ENCODE measurements at regions not wholly inside any gene's neighbourhood (a gene's known extent, or its start where the extent isn't known, plus 50 kb on each side); places are given as distances from the start of the nearest gene placed in this dataset.

- no peaks in the 10 kb centered on the region for H3K36me3 Mint-ChIP-seq
- ChIA-PET POLR2A (ENCODE audit: partially characterized antibody) (no interaction called here), CTCF (ENCODE audit: partially characterized antibody) (no interaction called here)
- no peaks in the 10 kb centered on the region for H3K9me3 ChIP-seq (ENCODE audit: control insufficient read depth in 1 of 2, low read length in 2 of 2)
- intact Hi-C loops (cut with micrococcal nuclease): no loop called here
- H3K4me1 Mint-ChIP-seq: no peaks in the 10 kb centered on the region
- H3K4me3 ChIP-seq (ENCODE audit: low read length in 2 of 2): no peak overlapping the region
- H3K27me3 Mint-ChIP-seq: no peaks in the 10 kb centered on the region
- no peak overlapping the region for H3K27ac Mint-ChIP-seq
- no peak overlapping the region for H3K4me3 Mint-ChIP-seq
- no peaks in the 10 kb centered on the region for H3K36me3 ChIP-seq (ENCODE audit: insufficient read depth, low read length)
- H3K9me3 Mint-ChIP-seq: peaks cover 0 to 11% (median 8%) of the 10 kb centered on the region in 8 donors
- H3K27ac ChIP-seq (ENCODE audit: low read depth, low read length): no peak overlapping the region
- no peaks in the 10 kb centered on the region for H3K4me1 ChIP-seq (ENCODE audit: insufficient read depth, low read length)
- H3K27me3 ChIP-seq (ENCODE audit: insufficient read depth, low read length): no peaks in the 10 kb centered on the region
- DNase-seq: no peak
These were observed 641.0 kb upstream of the EEF2KMT start for GRCh38 chr16:5738586-5738985.

- CTCF ChIA-PET (ENCODE audit: partially characterized antibody): no interaction called here
- DNase-seq: no peak
- H3K27me3 Mint-ChIP-seq: no peaks in the 10 kb centered on the region
- intact Hi-C loops (cut with micrococcal nuclease): no loop called here
- no peak overlapping the region for H3K27ac Mint-ChIP-seq
- no peaks in the 10 kb centered on the region for H3K4me1 Mint-ChIP-seq
- POLR2A ChIA-PET (ENCODE audit: partially characterized antibody): no interaction called here
- no peak overlapping the region for H3K27ac ChIP-seq (ENCODE audit: low read depth, low read length)
- H3K4me1 ChIP-seq (ENCODE audit: insufficient read depth, low read length): no peaks in the 10 kb centered on the region
- no peaks in the 10 kb centered on the region for H3K9me3 ChIP-seq (ENCODE audit: control insufficient read depth in 1 of 2, low read length in 2 of 2)
- H3K36me3 Mint-ChIP-seq: no peaks in the 10 kb centered on the region
- H3K4me3 Mint-ChIP-seq: no peak overlapping the region
- H3K9me3 Mint-ChIP-seq: peaks cover 0 to 14% (median 7%) of the 10 kb centered on the region in 8 donors
- no peak overlapping the region for H3K4me3 ChIP-seq (ENCODE audit: low read length in 2 of 2)
- no peaks in the 10 kb centered on the region for H3K27me3 ChIP-seq (ENCODE audit: insufficient read depth, low read length)
- H3K36me3 ChIP-seq (ENCODE audit: insufficient read depth, low read length): no peaks in the 10 kb centered on the region
These were observed 638.8 kb upstream of the EEF2KMT start for GRCh38 chr16:5736209-5736930.

- Histone ChIP-seq H3K27me3 (ENCODE audit: insufficient read depth, low read length) (no peaks in the 10 kb centered on the region), H3K9me3 (ENCODE audit: control insufficient read depth in 1 of 2, low read length in 2 of 2) (no peaks in the 10 kb centered on the region), H3K36me3 (ENCODE audit: insufficient read depth, low read length) (no peaks in the 10 kb centered on the region), H3K27ac (ENCODE audit: low read depth, low read length) (no peak overlapping the region), H3K4me1 (ENCODE audit: insufficient read depth, low read length) (no peaks in the 10 kb centered on the region), H3K4me3 (ENCODE audit: low read length in 2 of 2) (no peak overlapping the region)
- H3K4me1 Mint-ChIP-seq: no peaks in the 10 kb centered on the region
- H3K27me3 Mint-ChIP-seq: no peaks in the 10 kb centered on the region
- POLR2A ChIA-PET (ENCODE audit: partially characterized antibody): no interaction called here
- CTCF ChIA-PET (ENCODE audit: partially characterized antibody): no interaction called here
- intact Hi-C loops (cut with micrococcal nuclease): no loop called here
- DNase-seq: no peak
- no peak overlapping the region for H3K4me3 Mint-ChIP-seq
- peaks cover 0 to 8% (median 4%) of the 10 kb centered on the region in 8 donors for H3K9me3 Mint-ChIP-seq
- no peak overlapping the region for H3K27ac Mint-ChIP-seq
- no peaks in the 10 kb centered on the region for H3K36me3 Mint-ChIP-seq
These were observed 637.8 kb upstream of the EEF2KMT start for GRCh38 chr16:5735444-5735843.

GRCh38 chr16:5730783-5731182 is 633.2 kb upstream of the EEF2KMT start:
- Histone ChIP-seq H3K36me3 (ENCODE audit: insufficient read depth, low read length) (no peaks in the 10 kb centered on the region), H3K27ac (ENCODE audit: low read depth, low read length) (no peak overlapping the region), H3K4me1 (ENCODE audit: insufficient read depth, low read length) (no peaks in the 10 kb centered on the region), H3K4me3 (ENCODE audit: low read length in 2 of 2) (no peak overlapping the region), H3K9me3 (ENCODE audit: control insufficient read depth in 1 of 2, low read length in 2 of 2) (no peaks in the 10 kb centered on the region), H3K27me3 (ENCODE audit: insufficient read depth, low read length) (no peaks in the 10 kb centered on the region)
- no peak for DNase-seq
- Mint-ChIP-seq H3K4me3 (no peak overlapping the region), H3K9me3 (peaks cover 0 to 6% (median 4%) of the 10 kb centered on the region in 8 donors), H3K4me1 (no peaks in the 10 kb centered on the region), H3K27me3 (no peaks in the 10 kb centered on the region), H3K27ac (no peak overlapping the region), H3K36me3 (no peaks in the 10 kb centered on the region)
- intact Hi-C loops (cut with micrococcal nuclease): no loop called here
- CTCF ChIA-PET (ENCODE audit: partially characterized antibody): no interaction called here
- POLR2A ChIA-PET (ENCODE audit: partially characterized antibody): no interaction called here

GRCh38 chr16:5722116-5722619 is 624.6 kb upstream of the EEF2KMT start:
- H3K27me3 Mint-ChIP-seq: no peaks in the 10 kb centered on the region
- H3K9me3 ChIP-seq (ENCODE audit: control insufficient read depth in 1 of 2, low read length in 2 of 2): no peaks in the 10 kb centered on the region
- no peaks in the 10 kb centered on the region for H3K36me3 Mint-ChIP-seq
- peaks cover 0 to 12% (median 1%) of the 10 kb centered on the region in 8 donors for H3K9me3 Mint-ChIP-seq
- CTCF ChIA-PET (ENCODE audit: partially characterized antibody): no interaction called here
- no peaks in the 10 kb centered on the region for H3K4me1 Mint-ChIP-seq
- DNase-seq: no peak
- intact Hi-C loops (cut with micrococcal nuclease): no loop called here
- no peak overlapping the region for H3K4me3 Mint-ChIP-seq
- H3K27ac ChIP-seq (ENCODE audit: low read depth, low read length): no peak overlapping the region
- POLR2A ChIA-PET (ENCODE audit: partially characterized antibody): no interaction called here
- no peaks in the 10 kb centered on the region for H3K36me3 ChIP-seq (ENCODE audit: insufficient read depth, low read length)
- H3K27ac Mint-ChIP-seq: no peak overlapping the region
- no peaks in the 10 kb centered on the region for H3K27me3 ChIP-seq (ENCODE audit: insufficient read depth, low read length)
- H3K4me1 ChIP-seq (ENCODE audit: insufficient read depth, low read length): no peaks in the 10 kb centered on the region
- H3K4me3 ChIP-seq (ENCODE audit: low read length in 2 of 2): no peak overlapping the region

GRCh38 chr16:5715155-5715554 is 617.6 kb upstream of the EEF2KMT start:
- no peak overlapping the region for H3K4me3 ChIP-seq (ENCODE audit: low read length in 2 of 2)
- CTCF ChIA-PET (ENCODE audit: partially characterized antibody): no interaction called here
- H3K4me3 Mint-ChIP-seq: no peak overlapping the region

GRCh38 chr16:5709889-5710288 is 612.3 kb upstream of the EEF2KMT start:
- Mint-ChIP-seq H3K4me1 (no peaks in the 10 kb centered on the region), H3K27me3 (no peaks in the 10 kb centered on the region), H3K4me3 (no peak overlapping the region), H3K36me3 (no peaks in the 10 kb centered on the region), H3K27ac (no peak overlapping the region), H3K9me3 (peaks cover 0 to 19% (median 9%) of the 10 kb centered on the region in 8 donors)
- no peaks in the 10 kb centered on the region for H3K4me1 ChIP-seq (ENCODE audit: insufficient read depth, low read length)
- intact Hi-C loops (cut with micrococcal nuclease): no loop called here
- no peaks in the 10 kb centered on the region for H3K27me3 ChIP-seq (ENCODE audit: insufficient read depth, low read length)
- POLR2A ChIA-PET (ENCODE audit: partially characterized antibody): no interaction called here
- no peak overlapping the region for H3K4me3 ChIP-seq (ENCODE audit: low read length in 2 of 2)
- CTCF ChIA-PET (ENCODE audit: partially characterized antibody): no interaction called here
- no peak overlapping the region for H3K27ac ChIP-seq (ENCODE audit: low read depth, low read length)
- H3K36me3 ChIP-seq (ENCODE audit: insufficient read depth, low read length): no peaks in the 10 kb centered on the region
- no peaks in the 10 kb centered on the region for H3K9me3 ChIP-seq (ENCODE audit: control insufficient read depth in 1 of 2, low read length in 2 of 2)
- no peak for DNase-seq

More at GRCh38 chr16:5715155-5715554, 617.6 kb upstream of the EEF2KMT start:
- H3K4me1 Mint-ChIP-seq: no peaks in the 10 kb centered on the region
- no peak overlapping the region for H3K27ac Mint-ChIP-seq
- H3K36me3 Mint-ChIP-seq: no peaks in the 10 kb centered on the region
- intact Hi-C loops (cut with micrococcal nuclease): no loop called here
- Histone ChIP-seq H3K4me1 (ENCODE audit: insufficient read depth, low read length) (no peaks in the 10 kb centered on the region), H3K27ac (ENCODE audit: low read depth, low read length) (no peak overlapping the region), H3K27me3 (ENCODE audit: insufficient read depth, low read length) (no peaks in the 10 kb centered on the region), H3K9me3 (ENCODE audit: control insufficient read depth in 1 of 2, low read length in 2 of 2) (no peaks in the 10 kb centered on the region), H3K36me3 (ENCODE audit: insufficient read depth, low read length) (no peaks in the 10 kb centered on the region)
- POLR2A ChIA-PET (ENCODE audit: partially characterized antibody): no interaction called here
- no peaks in the 10 kb centered on the region for H3K27me3 Mint-ChIP-seq
- H3K9me3 Mint-ChIP-seq: peaks cover 0 to 18% (median 6%) of the 10 kb centered on the region in 8 donors
- DNase-seq: no peak

All from CD4-positive, alpha-beta memory T cell (primary cell).